SK-N-MC (cell line): ENCODE measurements at regions not wholly inside any gene's neighbourhood (a gene's known extent, or its start where the extent isn't known, plus 50 kb on each side); places are given as distances from the start of the nearest gene placed in this dataset.

Source experiments
- DNase-seq: peaks from one replicate; pipeline ENCODE4 v3.0.0-alpha.2; 2011; ENCODE audit warnings: low read depth, low spot score
- H3K27ac ChIP-seq: fragments of 200-600 bp; sonication (generic); 2 replicates; pipeline ENCODE4 v1.5.1; 2016; ENCODE audit warnings: mixed run types
- H3K36me3 ChIP-seq: fragments of 200-600 bp; sonication (generic); 2 replicates; pipeline ENCODE4 v1.6.1; 2017; ENCODE audit warnings: antibody characterized with exemption, low read length, mixed read lengths; ENCODE audit not compliant: insufficient read depth
- H3K4me3 ChIP-seq: fragments of 200-600 bp; sonication (generic); 2 replicates; pipeline ENCODE4 v1.5.1; 2016
- H3K9ac ChIP-seq: fragments of 200-600 bp; sonication (generic); 2 replicates; pipeline ENCODE4 v1.8.0; 2017; ENCODE audit warnings: mixed run types, mixed read lengths; ENCODE audit not compliant: insufficient read length
- H3K9me3 ChIP-seq: fragments of 200-600 bp; sonication (generic); 2 replicates; pipeline ENCODE4 v1.6.1; 2017; ENCODE audit warnings: low read depth, mild to moderate bottlenecking, antibody characterized with exemption, low read length, moderate library complexity, mixed read lengths
- EZH2 ChIP-seq: fragments of 200-600 bp; sonication (generic); IDR thresholded peaks from one replicate; pipeline ENCODE4 v1.6.1; 2017; ENCODE audit warnings: antibody characterized with exemption
- FOXP2 ChIP-seq: optimal IDR thresholded peaks from 2 replicates; pipeline ENCODE3; 2011; ENCODE audit warnings: mild to moderate bottlenecking, moderate library complexity; ENCODE audit not compliant: insufficient read depth; ENCODE audit errors: extremely low read length, control extremely low read depth
- POLR2AphosphoS5 ChIP-seq: IDR thresholded peaks from 2 replicates; pipeline ENCODE4 v1.6.1; 2012; ENCODE audit warnings: mild to moderate bottlenecking, low read depth, low read length, borderline replicate concordance

- no peak for TF ChIP-seq FOXP2
- Histone ChIP-seq H3K4me3 (0 out of 2 replicates have a peak overlapping the region, but pooled peaks have one; percentile 2), H3K9me3 (no peaks in the 10 kb centered on the region), H3K9ac (no peak overlapping the region), H3K36me3 (no peaks in the 10 kb centered on the region), H3K27ac (no peak overlapping the region)
- DNase-seq = no peak
Observed at GRCh38 chr10:129179972-129180678, 286.9 kb upstream of the MGMT start.

GRCh38 chr10:129184196-129184595, 282.8 kb upstream of the MGMT start:
- H3K27ac ChIP-seq = no peak overlapping the region
- H3K4me3 ChIP-seq = no peak overlapping the region
- no peak overlapping the region for H3K9ac ChIP-seq
- no peaks in the 10 kb centered on the region for H3K9me3 ChIP-seq
- no peak for DNase-seq
- TF ChIP-seq POLR2AphosphoS5 = no peak
- TF ChIP-seq FOXP2 = no peak
- TF ChIP-seq EZH2 = no peak
- H3K36me3 ChIP-seq = no peaks in the 10 kb centered on the region

GRCh38 chr10:129187331-129187730, 279.7 kb upstream of the MGMT start:
- H3K9ac ChIP-seq = no peak overlapping the region
- no peak overlapping the region for H3K27ac ChIP-seq
- H3K4me3 ChIP-seq = no peak overlapping the region
- H3K9me3 ChIP-seq = no peaks in the 10 kb centered on the region
- DNase-seq = no peak
- TF ChIP-seq POLR2AphosphoS5 (no peak), EZH2 (no peak), FOXP2 (no peak)
- no peaks in the 10 kb centered on the region for H3K36me3 ChIP-seq

- H3K27ac ChIP-seq = no peak overlapping the region
- no peaks in the 10 kb centered on the region for H3K36me3 ChIP-seq
- no peak for DNase-seq
- H3K9me3 ChIP-seq = no peaks in the 10 kb centered on the region
- TF ChIP-seq EZH2 (no peak), FOXP2 (no peak), POLR2AphosphoS5 (no peak)
- H3K4me3 ChIP-seq = no peak overlapping the region
- no peak overlapping the region for H3K9ac ChIP-seq
Observed at GRCh38 chr10:129191797-129192196, 275.2 kb upstream of the MGMT start.

- Histone ChIP-seq H3K9me3 (no peaks in the 10 kb centered on the region), H3K27ac (no peak overlapping the region), H3K9ac (no peak overlapping the region), H3K4me3 (no peak overlapping the region), H3K36me3 (no peaks in the 10 kb centered on the region)
- TF ChIP-seq EZH2 = no peak
- no peak for TF ChIP-seq FOXP2
- TF ChIP-seq POLR2AphosphoS5 = no peak
- no peak for DNase-seq
Observed at GRCh38 chr10:129192344-129193128, 274.5 kb upstream of the MGMT start.

GRCh38 chr10:129193148-129193547, 273.9 kb upstream of the MGMT start:
- no peak for DNase-seq
- Histone ChIP-seq H3K27ac (no peak overlapping the region), H3K9me3 (no peaks in the 10 kb centered on the region), H3K36me3 (no peaks in the 10 kb centered on the region), H3K9ac (no peak overlapping the region), H3K4me3 (no peak overlapping the region)
- TF ChIP-seq FOXP2 = no peak
- TF ChIP-seq EZH2 = no peak
- no peak for TF ChIP-seq POLR2AphosphoS5

- TF ChIP-seq POLR2AphosphoS5 = no peak
- no peak for TF ChIP-seq EZH2
- TF ChIP-seq FOXP2 = no peak
- DNase-seq = no peak
- no peaks in the 10 kb centered on the region for H3K36me3 ChIP-seq
- no peak overlapping the region for H3K27ac ChIP-seq
- H3K9me3 ChIP-seq = no peaks in the 10 kb centered on the region
- H3K9ac ChIP-seq = no peak overlapping the region
- H3K4me3 ChIP-seq = no peak overlapping the region
Observed at GRCh38 chr10:129194181-129194870, 272.7 kb upstream of the MGMT start.

- no peak for DNase-seq
- Histone ChIP-seq H3K9ac (no peak overlapping the region), H3K4me3 (no peak overlapping the region), H3K27ac (no peak overlapping the region), H3K9me3 (no peaks in the 10 kb centered on the region), H3K36me3 (no peaks in the 10 kb centered on the region)
- TF ChIP-seq FOXP2 (no peak), POLR2AphosphoS5 (no peak), EZH2 (no peak)
Observed at GRCh38 chr10:129199826-129200225, 267.2 kb upstream of the MGMT start.
